Activated CD8-positive, alpha-beta T cell treated with anti-CD3 and anti-CD28 coated beads for 36 hours (primary cell): ENCODE measurements at regions not wholly inside any gene's neighbourhood (a gene's known extent, or its start where the extent isn't known, plus 50 kb on each side); places are given as distances from the start of the nearest gene placed in this dataset.

Source experiments
- ATAC-seq: fragments of 200-7000 bp; cut with Tn5 transposase; one replicate; pipeline ENCODE4 v1.10.0; 2021; ENCODE audit warnings: mild to moderate bottlenecking, moderate library complexity
- CTCF ChIA-PET: fragments of 350-600 bp; sonication (Branson Sonifier 250); formaldehyde crosslinking; loops from one replicate; lab custom pipeline; 2021; ENCODE audit warnings: antibody characterized with exemption; lab: Charles Lee
- POLR2A ChIA-PET: fragments of 350-600 bp; sonication (Branson Sonifier 250); formaldehyde crosslinking; loops from one replicate; lab custom pipeline; 2021; ENCODE audit warnings: antibody characterized with exemption; lab: Charles Lee
- DNase-seq: peaks from one replicate; pipeline ENCODE4 v3.0.0-alpha.2; 2020
- H3K27ac Mint-ChIP-seq: one replicate; pipeline ENCODE4 v1.8.0; 2021; ENCODE audit warnings: mild to moderate bottlenecking, mixed read lengths
- H3K27me3 Mint-ChIP-seq: one replicate; pipeline ENCODE4 v1.8.0; 2021; ENCODE audit warnings: mixed read lengths
- H3K36me3 Mint-ChIP-seq: one replicate; pipeline ENCODE4 v1.8.0; 2021; ENCODE audit warnings: low read depth, mixed read lengths
- H3K4me1 Mint-ChIP-seq: one replicate; pipeline ENCODE4 v1.8.0; 2021; ENCODE audit warnings: low read depth, mixed read lengths
- H3K4me3 Mint-ChIP-seq: one replicate; pipeline ENCODE4 v1.8.0; 2021; ENCODE audit warnings: mild to moderate bottlenecking, moderate library complexity, mixed read lengths
- H3K9me3 Mint-ChIP-seq: one replicate; pipeline ENCODE4 v1.8.0; 2021; ENCODE audit warnings: mixed read lengths
- CTCF ChIP-seq: fragments of 200-600 bp; IDR thresholded peaks from one replicate; pipeline ENCODE4 v1.8.0; 2022; ENCODE audit warnings: antibody characterized with exemption, mild to moderate bottlenecking
- intact Hi-C: fragments of 100-400 bp; cut with micrococcal nuclease; formaldehyde crosslinking; loops from one replicate; pipeline ENCODE4 v1.10.0; 2022

- no peaks in the 10 kb centered on the region for H3K9me3 Mint-ChIP-seq
- no peak overlapping the region for H3K4me3 Mint-ChIP-seq
- H3K27me3 Mint-ChIP-seq: peaks cover 4% of the 10 kb centered on the region
- POLR2A ChIA-PET: no interaction called here
- no peaks in the 10 kb centered on the region for H3K36me3 Mint-ChIP-seq
- CTCF ChIA-PET: interaction anchor here (1.2 kb wide), 1 partner anchor 11 kb away, joined by 4 read pairs; no protein-coding TSS in a partner anchor
- DNase-seq: no peak
- ATAC-seq: no peak
- intact Hi-C loops: no loop called here
- H3K4me1 Mint-ChIP-seq: no peaks in the 10 kb centered on the region
- no peak for TF ChIP-seq CTCF
- no peak overlapping the region for H3K27ac Mint-ChIP-seq
Measured at GRCh38 chr11:45457649-45458048, 171.5 kb upstream of the SYT13 start.

- CTCF ChIA-PET: interaction anchor here (0.7 to 1.2 kb wide), 2 partner anchors 12 to 117 kb away, joined by 3 to 4 read pairs; no protein-coding TSS in a partner anchor
- H3K4me3 Mint-ChIP-seq: no peak overlapping the region
- no peak for ATAC-seq
- peaks cover 4% of the 10 kb centered on the region for H3K27me3 Mint-ChIP-seq
- H3K27ac Mint-ChIP-seq: no peak overlapping the region
- DNase-seq: no peak
- H3K4me1 Mint-ChIP-seq: no peaks in the 10 kb centered on the region
- TF ChIP-seq CTCF: no peak
- H3K36me3 Mint-ChIP-seq: no peaks in the 10 kb centered on the region
- no peaks in the 10 kb centered on the region for H3K9me3 Mint-ChIP-seq
- POLR2A ChIA-PET: no interaction called here
- intact Hi-C loops: no loop called here
Measured at GRCh38 chr11:45456686-45457085, 170.5 kb upstream of the SYT13 start.

GRCh38 chr11:45455536-45455935 is 169.4 kb upstream of the SYT13 start:
- POLR2A ChIA-PET: no interaction called here
- DNase-seq (no peak), ATAC-seq (no peak)
- CTCF ChIA-PET: no interaction called here
- Mint-ChIP-seq H3K27ac (no peak overlapping the region), H3K27me3 (peaks cover 2% of the 10 kb centered on the region), H3K9me3 (no peaks in the 10 kb centered on the region), H3K36me3 (no peaks in the 10 kb centered on the region), H3K4me1 (no peaks in the 10 kb centered on the region), H3K4me3 (no peak overlapping the region)
- TF ChIP-seq CTCF: no peak
- intact Hi-C loops: no loop called here

GRCh38 chr11:45454917-45455401 is 168.8 kb upstream of the SYT13 start:
- H3K36me3 Mint-ChIP-seq: no peaks in the 10 kb centered on the region
- no peak for ATAC-seq
- POLR2A ChIA-PET: no interaction called here
- no peak overlapping the region for H3K27ac Mint-ChIP-seq
- DNase-seq: no peak
- no peaks in the 10 kb centered on the region for H3K4me1 Mint-ChIP-seq
- H3K27me3 Mint-ChIP-seq: peaks cover 2% of the 10 kb centered on the region
- no peak overlapping the region for H3K4me3 Mint-ChIP-seq
- no peak for TF ChIP-seq CTCF
- intact Hi-C loops: no loop called here
- CTCF ChIA-PET: no interaction called here
- no peaks in the 10 kb centered on the region for H3K9me3 Mint-ChIP-seq

GRCh38 chr11:45453721-45454120 is 167.6 kb upstream of the SYT13 start:
- no peak for DNase-seq
- CTCF ChIA-PET: interaction anchor here (0.9 to 1.3 kb wide), 2 partner anchors 83 to 526 kb away, joined by 3 read pairs; no protein-coding TSS in a partner anchor
- Mint-ChIP-seq H3K9me3 (no peaks in the 10 kb centered on the region), H3K36me3 (no peaks in the 10 kb centered on the region), H3K27me3 (peaks cover 2% of the 10 kb centered on the region), H3K4me1 (no peaks in the 10 kb centered on the region), H3K4me3 (no peak overlapping the region), H3K27ac (no peak overlapping the region)
- no peak for ATAC-seq
- POLR2A ChIA-PET: no interaction called here
- no peak for TF ChIP-seq CTCF
- intact Hi-C loops: no loop called here
